ENCODE measurements at regions not wholly inside any gene's neighbourhood (a gene's known extent, or its start where the extent isn't known, plus 50 kb on each side); places are given as distances from the start of the nearest gene placed in this dataset.

DNA sequence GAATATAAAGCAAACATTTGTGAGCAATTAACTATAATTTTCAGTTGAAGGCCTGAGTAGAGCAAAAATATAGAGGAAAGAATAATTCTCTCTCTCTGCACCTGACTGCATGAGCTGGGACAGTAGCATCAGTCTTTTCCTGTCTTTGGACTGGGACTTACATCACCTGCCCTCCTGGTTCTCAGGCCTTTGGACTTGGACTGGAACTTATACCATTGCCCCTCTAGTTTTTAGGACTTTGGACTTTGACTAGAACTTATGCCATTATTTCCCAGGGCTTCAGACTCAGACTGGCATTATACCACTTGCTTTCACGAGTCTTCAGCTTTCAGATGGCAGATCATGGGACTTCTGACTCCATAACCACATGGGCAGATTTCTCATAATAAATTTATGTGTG, 81.0 kb upstream of the SLC25A13 start:
- no peak for DNase-seq

DNA sequence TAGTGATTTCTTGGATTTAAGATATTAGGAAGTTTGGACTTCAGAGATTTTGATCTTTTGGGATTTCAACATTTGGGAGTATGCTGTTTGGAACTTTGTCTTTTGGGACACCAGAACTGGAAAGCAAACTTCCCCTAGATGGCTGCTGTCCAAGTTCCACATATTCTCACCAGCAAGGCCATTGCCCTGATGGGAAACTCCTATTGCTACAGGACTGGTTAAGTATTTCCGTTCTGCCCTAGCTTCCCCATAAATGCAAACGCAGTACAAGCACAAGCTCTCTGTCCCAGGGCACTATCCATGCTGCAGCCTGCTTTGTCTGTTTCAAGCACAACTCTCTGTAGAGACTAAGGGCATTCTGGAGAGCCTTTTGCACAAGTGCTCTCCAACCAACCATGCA, 79.3 kb upstream of the SLC25A13 start:
- DNase-seq = no peak

- no peak for DNase-seq
These were observed 78.6 kb upstream of the SLC25A13 start for GRCh38 chr7:96400518-96400917.

DNA sequence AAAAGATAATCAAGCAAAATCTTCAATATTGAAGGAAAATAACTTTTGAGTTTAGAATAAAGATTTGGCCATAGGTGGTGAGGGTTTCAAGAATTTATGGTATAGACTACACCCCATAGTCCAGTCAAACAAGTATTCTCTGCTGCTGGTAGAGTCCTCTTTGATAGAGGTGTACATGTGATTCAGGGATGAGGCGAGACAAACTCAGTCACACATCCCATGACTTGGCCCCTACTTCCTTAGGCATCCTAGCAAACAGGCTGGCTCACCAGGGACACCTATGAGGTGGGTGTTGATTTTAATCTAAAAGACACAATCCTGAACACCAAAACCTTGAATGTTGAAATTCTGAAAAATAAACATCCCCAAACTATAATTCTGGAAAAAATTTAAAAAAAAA, 78.1 kb upstream of the SLC25A13 start:
- DNase-seq = no peak

DNA sequence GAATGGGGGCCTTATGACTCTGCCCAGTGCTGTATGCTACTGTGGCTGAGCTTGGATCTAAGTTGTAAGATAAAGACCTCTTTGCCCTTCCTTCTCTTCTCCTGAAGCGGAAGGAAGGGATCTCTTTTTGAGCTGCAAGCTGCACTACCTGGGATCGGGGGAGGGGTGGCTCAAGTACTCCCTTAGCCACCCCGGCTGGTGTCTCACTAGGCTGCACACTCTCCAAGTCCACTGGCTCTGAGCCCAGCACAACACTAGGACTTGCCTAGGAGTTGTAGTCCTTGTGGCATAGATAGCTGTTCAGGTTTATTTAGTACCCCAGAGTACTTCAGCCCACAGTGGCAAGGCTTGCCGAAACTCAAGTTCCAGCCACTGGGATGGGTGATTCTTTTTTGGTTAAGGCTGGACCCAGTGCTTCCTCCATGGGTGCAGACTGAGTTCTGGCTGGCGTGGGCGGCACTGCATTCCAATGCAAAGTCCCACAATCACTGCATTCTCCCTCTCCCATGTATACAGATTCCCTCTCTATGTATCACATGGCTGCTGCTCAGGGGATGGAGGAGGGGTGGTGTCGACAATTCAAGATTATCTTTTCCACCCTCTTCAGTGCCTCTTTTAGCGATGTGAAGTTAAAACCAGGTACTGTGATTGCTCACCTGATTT, 76.2 kb upstream of the SLC25A13 start:
- no peak for DNase-seq

DNA sequence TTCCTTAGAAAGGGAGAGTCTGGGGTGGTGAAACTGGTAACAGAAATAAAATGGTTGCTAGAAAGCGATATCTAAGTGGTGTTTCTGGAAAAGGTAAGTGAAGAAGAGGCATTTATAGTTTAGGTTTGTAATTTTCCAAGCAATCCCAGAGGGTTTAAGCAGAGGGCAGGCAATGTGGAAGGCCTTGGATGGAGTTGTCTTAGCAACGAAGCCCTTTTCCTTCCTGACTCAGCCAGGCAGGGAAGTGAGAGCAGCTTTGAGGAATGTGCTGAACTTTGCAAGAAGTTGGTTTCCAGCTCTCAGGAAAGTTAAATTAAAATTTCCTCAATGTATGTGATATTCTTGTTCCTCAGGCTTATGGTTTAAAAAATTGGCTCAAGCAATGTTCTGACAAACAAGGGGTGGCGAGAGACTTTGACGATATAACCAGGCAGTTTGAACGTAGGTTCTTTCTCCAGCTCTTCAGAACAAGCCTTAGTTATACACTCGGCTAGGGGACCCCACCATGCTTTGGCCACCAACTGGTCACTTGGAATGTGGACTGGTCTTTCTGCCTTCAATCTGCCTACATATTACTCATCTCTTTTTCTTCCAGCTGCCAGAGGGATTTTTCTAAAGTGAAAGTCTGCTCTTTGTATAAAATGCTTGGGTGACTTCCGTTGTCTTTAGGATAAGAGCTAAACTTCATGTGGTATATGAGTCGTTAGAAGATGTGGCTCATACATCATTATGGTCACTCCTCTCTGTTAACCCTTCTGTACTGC, 66.9 kb upstream of the SLC25A13 start:
- no peak for DNase-seq

- no peak for DNase-seq
These were observed 66.3 kb upstream of the SLC25A13 start for GRCh38 chr7:96388166-96388565.

- DNase-seq = no peak
These were observed 58.2 kb upstream of the SLC25A13 start for GRCh38 chr7:96380111-96380512.

GRCh38 chr7:96377399-96377798, 55.5 kb upstream of the SLC25A13 start:
- DNase-seq = no peak

All from T-helper 1 cell (primary cell).